ENCODE measurements at regions not wholly inside any gene's neighbourhood (a gene's known extent, or its start where the extent isn't known, plus 50 kb on each side); places are given as distances from the start of the nearest gene placed in this dataset.
"Not testable (repeated sequence)": the region's sequence is repeated elsewhere in the genome, so short reads cannot be mapped to it uniquely, and the experiment has no call there.

GRCh38 chr1:95641386-95641785 is 407.4 kb downstream of the RWDD3 start:
- no peak for DNase-seq
- intact Hi-C loops (cut with DNase I, micrococcal nuclease) = no loop called here
- peak; percentile 47 for ATAC-seq

- intact Hi-C loops (cut with DNase I, micrococcal nuclease) = no loop called here
- no peak for DNase-seq
- no peak for ATAC-seq
These were observed 408.0 kb downstream of the RWDD3 start for GRCh38 chr1:95642035-95642434.

GRCh38 chr1:95643071-95643470 is 409.1 kb downstream of the RWDD3 start:
- no peak for ATAC-seq
- no peak for DNase-seq
- intact Hi-C loops (cut with DNase I, micrococcal nuclease) = no loop called here

DNA sequence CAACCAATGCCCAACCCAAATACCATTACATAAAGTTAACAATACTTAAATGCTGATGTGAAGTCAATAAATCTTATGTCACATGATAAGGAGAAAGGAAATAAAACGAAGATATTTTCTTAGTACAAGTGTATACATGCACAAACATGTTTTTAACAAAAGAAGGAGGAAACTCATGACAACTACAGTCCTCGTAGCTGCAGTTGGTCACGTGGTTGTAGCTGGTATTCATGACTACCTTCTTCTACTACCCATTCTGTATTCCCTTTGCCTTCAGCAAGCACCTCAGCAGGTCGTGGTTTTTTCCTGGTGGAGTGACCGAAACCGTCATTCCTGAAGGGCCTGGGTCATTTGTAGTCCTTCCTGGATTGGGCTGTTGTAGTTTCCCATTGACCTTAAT is 411.1 kb downstream of the RWDD3 start:
- ATAC-seq; intact Hi-C loops (cut with DNase I, micrococcal nuclease); DNase-seq: not testable (repeated sequence)

DNA sequence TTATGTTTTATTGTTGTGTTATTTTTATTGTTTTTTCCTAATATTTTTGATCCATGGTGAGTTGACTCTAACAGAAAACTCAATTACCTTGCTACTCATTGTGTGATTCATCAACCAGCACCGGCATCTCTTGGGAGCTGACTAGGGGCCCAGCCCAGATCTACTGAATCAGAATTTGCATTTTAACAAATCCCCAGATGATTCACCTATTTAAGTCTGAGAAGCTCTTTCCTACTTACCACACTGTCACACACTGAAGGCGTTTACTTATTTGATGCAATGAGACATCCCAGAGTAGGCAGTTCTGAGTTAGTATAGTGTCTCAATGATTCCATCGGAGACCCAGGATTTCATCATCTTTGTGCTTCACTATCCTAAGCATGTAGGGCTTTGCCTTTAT is 416.6 kb downstream of the RWDD3 start:
- ATAC-seq (no peak), DNase-seq (no peak)
- intact Hi-C loops (cut with DNase I, micrococcal nuclease) = no loop called here

- intact Hi-C loops (cut with DNase I, micrococcal nuclease) = no loop called here
- ATAC-seq = no peak
- no peak for DNase-seq
These were observed 418.5 kb downstream of the RWDD3 start for GRCh38 chr1:95652423-95652965.

DNA sequence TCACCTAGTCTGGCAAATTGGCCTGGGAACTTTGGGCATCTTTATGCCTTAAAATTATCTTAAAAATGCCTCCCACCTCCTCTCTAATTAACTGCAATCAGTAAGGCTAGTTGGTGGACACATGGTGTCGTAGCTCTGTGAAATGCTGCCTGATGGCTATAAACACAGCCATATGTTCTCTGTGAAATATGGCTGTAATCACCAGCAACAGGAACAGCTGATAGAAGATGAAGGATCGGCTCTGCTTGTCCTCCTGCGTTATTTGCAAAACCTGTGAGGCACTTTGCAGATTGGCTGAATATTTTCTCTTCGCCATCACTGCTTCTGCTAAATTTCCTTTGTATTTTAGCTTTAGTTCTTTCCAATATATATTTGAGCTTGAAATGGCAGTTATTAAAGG is 419.6 kb downstream of the RWDD3 start:
- DNase-seq (no peak), ATAC-seq (no peak)
- intact Hi-C loops (cut with DNase I, micrococcal nuclease) = no loop called here

DNA sequence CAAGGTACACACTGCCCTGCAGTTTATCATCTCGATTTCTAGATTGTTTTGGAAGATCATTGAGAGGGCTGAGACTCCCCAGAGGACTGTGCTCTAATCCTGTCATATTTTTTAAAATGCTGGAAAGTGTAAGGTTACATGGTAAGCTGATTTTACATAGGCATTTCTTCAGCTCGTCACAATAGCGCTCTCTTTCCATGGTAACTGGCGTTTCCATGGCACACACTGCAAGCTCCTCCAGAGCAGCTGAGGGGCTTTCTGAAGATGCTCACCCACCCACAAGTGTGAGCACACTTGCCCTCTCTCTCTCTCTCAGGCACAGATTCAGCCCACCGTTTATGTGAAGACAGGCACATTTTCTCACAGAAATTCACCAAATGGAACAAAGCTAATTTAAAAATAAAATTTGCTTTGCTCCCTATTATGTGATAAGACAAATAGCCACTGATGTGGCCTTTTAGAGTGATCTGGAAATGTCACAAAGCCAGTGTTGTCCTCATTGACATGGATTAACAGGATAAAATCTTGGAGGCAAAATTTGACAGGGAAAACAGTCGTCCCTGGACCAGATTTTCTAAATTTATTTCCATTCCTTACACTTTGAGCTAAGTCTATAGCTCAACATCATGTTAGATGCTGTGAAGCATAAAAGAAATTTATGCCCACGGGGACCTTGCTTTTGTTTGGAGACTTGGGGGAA is 421.5 kb downstream of the RWDD3 start:
- DNase-seq = no peak
- intact Hi-C loops (cut with DNase I, micrococcal nuclease) = no loop called here
- no peak for ATAC-seq

- intact Hi-C loops (cut with DNase I, micrococcal nuclease) = no loop called here
- DNase-seq = no peak
- ATAC-seq = no peak
These were observed 423.2 kb downstream of the RWDD3 start for GRCh38 chr1:95657248-95657647.

- DNase-seq = no peak
- no peak for ATAC-seq
- intact Hi-C loops (cut with DNase I, micrococcal nuclease) = no loop called here
These were observed 425.2 kb downstream of the RWDD3 start for GRCh38 chr1:95659166-95659565.

GRCh38 chr1:95659588-95659987 is 425.6 kb downstream of the RWDD3 start:
- no peak for DNase-seq
- ATAC-seq = no peak
- intact Hi-C loops (cut with DNase I, micrococcal nuclease) = no loop called here

GRCh38 chr1:95660736-95661135 is 426.7 kb downstream of the RWDD3 start:
- ATAC-seq = no peak
- intact Hi-C loops (cut with DNase I, micrococcal nuclease) = no loop called here
- DNase-seq = no peak

GRCh38 chr1:95663530-95663929 is 429.5 kb downstream of the RWDD3 start:
- DNase-seq; ATAC-seq; intact Hi-C loops (cut with DNase I, micrococcal nuclease): not testable (repeated sequence)

GRCh38 chr1:95668165-95668564 is 434.2 kb downstream of the RWDD3 start:
- intact Hi-C loops (cut with DNase I, micrococcal nuclease) = no loop called here

DNA sequence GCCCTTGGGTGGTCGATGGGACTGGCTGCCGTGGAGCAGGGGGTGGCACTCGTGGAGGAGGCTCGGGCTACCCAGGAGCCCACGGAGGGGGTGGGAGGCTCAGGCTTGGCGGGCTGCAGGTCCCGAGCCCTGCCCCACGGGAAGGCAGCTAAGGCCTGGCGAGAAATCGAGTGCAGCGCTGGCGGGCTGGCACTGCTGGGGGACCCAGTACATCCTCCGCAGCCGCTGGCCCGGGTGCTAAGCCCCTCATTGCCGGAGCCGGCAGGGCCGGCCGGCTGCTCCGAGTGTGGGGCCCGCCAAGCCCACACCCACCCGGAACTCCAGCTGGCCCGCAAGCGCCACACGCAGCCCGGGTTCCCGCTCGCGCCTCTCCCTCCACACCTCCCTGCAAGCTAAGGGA is 435.6 kb downstream of the RWDD3 start:
- ATAC-seq; intact Hi-C loops (cut with DNase I, micrococcal nuclease); DNase-seq: not testable (repeated sequence)

More at GRCh38 chr1:95668165-95668564, 434.2 kb downstream of the RWDD3 start:
- peak; percentile 72 for ATAC-seq
- DNase-seq = peak in 1 of 2 donors; percentile 30

DNA sequence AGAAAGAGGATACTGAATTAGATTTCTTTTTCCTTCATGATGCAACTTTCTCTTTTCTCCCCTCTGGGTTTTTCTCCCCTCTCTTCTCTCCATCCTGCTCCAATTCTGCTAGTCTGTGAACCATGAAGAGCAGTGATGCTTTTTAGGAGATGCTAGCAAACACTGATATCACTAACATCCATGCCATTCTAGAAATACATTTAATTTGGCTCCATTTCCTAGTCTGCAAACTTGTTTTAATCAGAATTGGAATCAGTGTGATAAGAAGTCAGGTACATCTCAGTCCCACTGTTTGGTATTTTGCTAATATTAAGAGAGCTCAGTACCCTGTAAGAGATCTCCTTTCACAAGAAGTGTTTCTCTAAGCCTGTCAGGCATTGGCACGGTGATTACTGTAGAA is 437.1 kb downstream of the RWDD3 start:
- ATAC-seq (no peak), DNase-seq (no peak)
- intact Hi-C loops (cut with DNase I, micrococcal nuclease) = no loop called here

- intact Hi-C loops (cut with DNase I, micrococcal nuclease) = no loop called here
- ATAC-seq = no peak
- no peak for DNase-seq
These were observed 445.3 kb downstream of the RWDD3 start for GRCh38 chr1:95679262-95679661.

DNA sequence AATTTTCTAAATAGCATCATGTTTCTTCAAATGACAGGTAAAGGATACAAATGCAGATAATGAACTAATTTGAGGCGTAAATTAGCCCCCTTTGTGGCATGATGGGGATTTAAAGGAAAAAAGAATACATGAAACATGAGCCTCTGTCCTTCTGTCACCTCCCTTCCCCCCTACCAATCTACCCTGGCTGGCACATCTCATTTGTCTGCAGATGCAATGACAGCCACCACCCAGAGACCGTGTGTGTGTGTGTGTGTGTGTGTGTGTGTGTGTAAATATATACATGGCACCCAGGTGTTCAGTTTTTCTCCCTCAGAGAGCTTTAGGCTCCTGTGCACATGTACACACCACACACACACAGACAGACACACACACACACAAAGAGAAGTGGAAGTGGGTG is 451.1 kb downstream of the RWDD3 start:
- intact Hi-C loops (cut with DNase I, micrococcal nuclease) = no loop called here
- no peak for ATAC-seq
- DNase-seq = no peak

DNA sequence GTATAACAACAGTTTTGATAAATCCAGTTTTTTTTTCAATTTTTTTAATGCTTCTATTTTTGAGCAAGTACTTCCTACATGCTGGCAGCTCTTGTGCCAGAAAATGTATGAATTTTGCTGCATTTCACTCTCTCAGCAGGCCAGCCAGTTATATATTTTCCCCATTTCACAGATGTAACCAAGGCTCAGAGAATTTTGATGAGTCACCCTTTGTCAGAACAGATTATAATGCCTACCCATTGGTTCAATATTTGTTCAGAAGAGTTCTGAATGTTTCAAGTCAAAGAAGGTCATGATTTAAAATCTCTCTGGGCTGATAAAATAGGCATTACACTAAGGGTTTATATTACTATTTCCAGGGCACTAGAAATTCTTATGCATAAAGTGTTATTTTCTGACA is 452.2 kb downstream of the RWDD3 start:
- DNase-seq (no peak), ATAC-seq (no peak)
- intact Hi-C loops (cut with DNase I, micrococcal nuclease) = no loop called here

DNA sequence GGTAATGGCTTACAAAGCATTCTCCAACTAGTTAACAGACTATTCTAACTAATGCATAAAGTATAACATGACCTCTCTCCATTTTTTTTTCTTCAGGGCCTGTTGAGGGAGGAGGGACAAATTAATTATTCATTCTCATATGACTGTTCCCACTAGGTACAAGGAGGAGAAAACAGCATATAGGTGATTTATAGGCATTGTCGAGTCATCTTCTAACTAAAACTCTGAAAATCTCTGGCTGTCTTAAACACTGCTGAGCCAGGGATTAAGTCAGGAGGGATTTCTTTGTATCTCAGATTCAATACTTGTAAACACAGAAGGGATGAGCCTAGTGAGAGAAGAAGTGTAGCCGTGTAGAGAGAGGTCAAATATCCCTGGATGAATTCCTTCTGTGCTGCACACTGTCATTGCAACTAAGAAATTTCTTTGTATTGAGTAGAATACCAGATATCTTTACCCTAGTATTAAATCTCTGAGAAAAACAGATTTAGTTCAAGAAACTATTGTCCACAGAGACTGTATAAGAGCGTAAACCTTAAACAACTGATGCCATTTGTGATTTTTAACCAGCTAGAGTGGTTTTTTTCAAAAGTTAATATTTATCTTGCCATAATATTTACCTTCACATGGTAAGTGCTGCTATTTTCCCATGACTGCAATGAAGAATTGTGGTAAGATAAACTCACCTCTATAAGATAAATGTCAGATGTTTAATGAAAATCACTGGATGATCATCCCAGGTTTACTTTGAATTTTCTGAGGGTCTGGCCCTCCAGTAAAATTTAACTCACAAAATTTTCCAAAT is 465.3 kb downstream of the RWDD3 start:
- DNase-seq = no peak
- intact Hi-C loops (cut with DNase I, micrococcal nuclease) = no loop called here
- no peak for ATAC-seq

Measured in left colon (tissue), 2 donors.